ENCODE measurements at regions not wholly inside any gene's neighbourhood (a gene's known extent, or its start where the extent isn't known, plus 50 kb on each side); places are given as distances from the start of the nearest gene placed in this dataset.
"Not testable (repeated sequence)": the region's sequence is repeated elsewhere in the genome, so short reads cannot be mapped to it uniquely, and the experiment has no call there.

DNA sequence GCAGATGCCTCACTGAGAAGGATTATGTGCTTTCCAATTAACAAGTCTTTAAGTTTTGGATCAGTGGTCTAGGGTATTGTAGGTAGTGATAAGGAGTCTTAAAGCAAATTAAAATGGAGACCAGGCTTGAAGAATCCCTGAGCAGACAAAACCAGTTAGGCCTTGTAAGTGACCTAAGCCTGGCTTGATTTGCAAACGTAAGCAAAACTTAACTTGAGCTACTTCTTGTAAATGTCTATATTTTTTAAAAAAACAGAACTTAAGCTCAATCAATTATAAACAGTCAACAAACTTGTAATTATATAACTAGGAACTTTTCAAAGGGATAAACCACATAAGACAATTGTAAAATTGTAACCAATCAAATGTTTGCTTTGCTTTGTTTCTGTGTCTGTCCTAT lies 72.7 kb upstream of the NALF2 start:
- no peak for DNase-seq

GRCh38 chrX:69430785-69431184 lies 73.3 kb upstream of the NALF2 start:
- DNase-seq: no peak

- DNase-seq: no peak
These were observed 74.6 kb upstream of the NALF2 start for GRCh38 chrX:69429339-69430015.

- DNase-seq: no peak
These were observed 75.9 kb upstream of the NALF2 start for GRCh38 chrX:69428216-69428615.

DNA sequence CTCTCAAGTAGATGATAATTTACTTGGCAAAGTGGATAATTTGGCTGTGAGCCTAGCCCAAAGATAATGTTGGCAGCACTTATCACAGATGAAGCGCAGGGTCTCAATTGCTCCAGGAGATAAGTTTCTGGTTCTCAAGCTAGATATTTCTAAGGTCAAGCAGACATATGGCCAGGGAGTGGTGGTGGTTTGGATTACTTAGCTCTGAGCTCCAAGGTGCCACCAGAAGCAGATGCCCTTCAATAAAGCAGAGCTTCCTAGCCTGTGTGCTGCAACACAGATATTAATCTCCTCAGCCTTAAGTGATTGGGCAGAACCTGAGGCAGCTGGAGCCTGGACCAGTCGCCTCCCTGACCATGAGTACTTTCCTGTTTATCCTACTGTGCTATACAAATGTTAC lies 79.2 kb upstream of the NALF2 start:
- DNase-seq: no peak

- no peak for DNase-seq
These were observed 80.0 kb upstream of the NALF2 start for GRCh38 chrX:69424161-69424560.

DNA sequence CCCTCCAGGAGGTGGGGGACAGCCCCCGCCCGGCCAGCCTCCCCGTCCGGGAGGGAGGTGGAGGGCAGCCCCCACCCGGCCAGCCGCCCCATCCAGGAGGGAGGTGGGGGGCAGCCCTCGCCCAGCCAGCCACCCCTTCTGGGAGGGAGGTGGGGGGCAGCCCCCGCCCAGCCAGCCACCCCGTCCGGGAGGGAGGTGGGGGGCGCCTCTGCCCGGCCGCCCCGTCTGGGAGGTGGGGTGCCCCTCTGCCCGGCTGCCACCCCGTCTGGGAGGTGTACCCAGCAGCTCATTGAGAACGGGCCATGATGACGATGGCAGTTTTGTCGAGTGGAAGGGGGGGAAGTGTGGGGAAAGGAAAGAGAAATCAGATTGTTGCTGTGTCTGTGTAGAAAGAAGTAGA lies 81.9 kb upstream of the NALF2 start:
- not testable (repeated sequence) for DNase-seq

- DNase-seq: no peak
These were observed 88.4 kb upstream of the NALF2 start for GRCh38 chrX:69415698-69416097.

DNA sequence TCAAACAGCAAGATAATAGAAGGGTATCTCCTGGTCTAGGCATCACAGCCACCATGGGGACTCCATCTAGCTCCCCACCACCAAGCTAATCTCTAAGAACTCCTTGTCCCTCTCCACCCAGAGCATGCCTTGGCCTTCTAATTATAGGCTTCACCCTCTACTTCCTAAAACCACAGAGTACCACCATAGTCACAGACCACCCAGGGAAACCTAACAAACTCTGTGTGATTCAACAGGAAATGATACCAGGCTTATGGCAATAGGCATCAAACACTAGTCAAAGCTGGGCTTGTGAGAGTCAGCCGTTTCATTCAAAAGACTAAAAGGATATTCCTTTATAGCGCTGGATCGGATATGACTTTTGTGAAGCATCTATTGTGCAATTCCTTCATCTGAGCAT lies 91.5 kb upstream of the NALF2 start:
- DNase-seq: no peak

DNA sequence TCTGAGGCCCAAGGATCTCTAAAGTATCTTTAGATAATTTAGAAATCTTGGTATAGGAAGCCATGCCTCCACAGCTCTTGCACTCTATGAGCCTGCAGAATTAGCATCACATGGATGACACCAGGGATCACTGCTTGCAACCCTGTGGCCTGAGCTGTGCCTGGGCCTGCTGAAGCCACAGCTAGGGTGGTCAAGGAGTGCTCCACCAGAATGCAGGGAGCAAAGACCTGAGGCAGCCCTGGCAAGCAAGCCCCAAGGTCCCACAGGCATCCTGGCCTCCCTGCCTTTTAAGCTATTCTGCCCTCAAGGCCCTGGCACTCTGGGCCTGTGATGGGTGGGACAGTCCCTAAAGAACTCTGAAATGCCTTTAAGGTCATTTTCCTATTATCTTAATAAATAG lies 105.2 kb upstream of the NALF2 start:
- DNase-seq: no peak

GRCh38 chrX:69396916-69397315 lies 107.2 kb upstream of the NALF2 start:
- no peak for DNase-seq

GRCh38 chrX:69395306-69395705 lies 108.8 kb upstream of the NALF2 start:
- DNase-seq: no peak

DNA sequence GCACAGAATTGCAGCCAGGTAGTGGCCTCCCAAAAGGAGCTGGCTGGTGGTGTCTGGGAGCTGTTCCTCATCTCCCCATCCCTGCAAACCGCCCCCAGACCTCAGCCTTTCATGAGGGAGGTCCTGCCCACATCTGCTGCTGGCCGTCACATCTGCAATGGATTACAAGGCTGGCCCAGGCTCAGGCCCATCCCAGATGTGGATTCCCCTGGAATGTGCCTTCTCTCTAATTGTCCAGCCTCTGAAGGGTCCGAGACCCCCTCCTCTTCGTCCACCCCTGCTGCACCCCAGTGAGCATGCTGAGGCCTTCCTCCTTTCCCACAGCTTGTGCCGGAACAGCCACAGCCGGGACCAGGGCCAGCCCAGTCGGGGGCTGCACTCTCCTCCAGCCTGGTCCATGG lies 115.0 kb upstream of the NALF2 start:
- DNase-seq: no peak

DNA sequence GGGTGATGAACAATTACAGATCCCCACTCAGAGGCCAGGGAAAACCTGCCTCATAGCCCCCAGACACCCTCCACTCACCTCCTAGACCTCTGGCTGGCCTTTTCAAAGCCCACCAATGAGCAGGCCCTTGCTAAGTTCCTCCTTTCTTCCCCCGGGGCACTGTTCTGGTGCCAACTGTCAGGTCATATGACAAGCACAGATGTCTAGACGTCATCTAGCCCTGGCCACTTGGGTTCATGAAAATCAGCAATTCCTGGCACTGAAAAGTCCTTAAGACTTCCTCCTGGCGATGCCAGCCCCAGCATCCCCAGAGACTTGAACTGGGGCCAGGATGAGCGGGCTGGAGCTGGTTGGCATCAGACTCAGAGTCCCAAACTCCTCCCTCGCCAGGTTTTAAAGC lies 115.6 kb upstream of the NALF2 start:
- no peak for DNase-seq

DNA sequence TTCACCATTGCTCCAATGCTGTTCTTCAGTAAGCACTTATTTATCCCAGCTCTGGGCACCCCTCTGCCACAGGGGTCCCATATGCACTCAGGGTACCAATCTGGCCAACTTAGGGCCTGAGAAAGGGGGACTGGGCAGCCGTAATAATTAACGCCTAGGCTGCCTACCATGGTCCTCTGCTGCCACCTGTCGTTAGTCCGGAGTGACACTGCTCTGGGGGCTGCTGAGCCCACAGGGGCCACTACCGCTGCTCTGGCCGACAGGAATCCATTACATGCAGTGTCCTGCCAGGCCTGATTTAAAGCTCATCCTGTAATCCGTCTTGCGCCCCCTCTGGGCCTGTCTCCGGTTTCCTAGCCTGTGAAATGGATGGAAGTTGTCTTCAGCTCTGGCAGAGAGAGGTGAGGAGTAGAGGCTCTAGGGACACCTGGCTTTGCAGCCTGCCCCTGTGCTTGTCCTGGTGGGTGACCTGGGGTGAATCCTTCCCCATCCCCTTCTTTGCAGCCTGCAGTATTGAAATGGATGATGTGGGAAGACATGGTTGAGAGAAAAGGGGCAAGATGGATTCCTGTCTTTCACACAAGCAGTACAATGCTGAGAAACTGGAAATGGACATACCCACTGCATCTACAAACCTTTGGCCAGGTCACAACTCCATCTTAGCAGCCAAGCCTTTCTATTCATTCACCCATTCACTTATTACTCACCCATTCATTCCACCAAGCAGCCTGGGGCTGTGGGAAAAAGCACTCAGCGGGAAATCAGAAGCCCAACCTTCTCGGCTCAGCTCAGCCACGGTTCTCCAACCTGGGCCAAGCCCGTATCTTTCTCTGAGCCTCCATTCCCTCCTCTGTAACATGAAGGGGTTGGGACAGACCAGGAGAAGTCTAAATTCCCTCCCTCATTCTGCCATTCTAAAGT lies 116.3 kb upstream of the NALF2 start:
- no peak for DNase-seq

GRCh38 chrX:69386681-69387080 lies 117.4 kb upstream of the NALF2 start:
- DNase-seq: no peak

GRCh38 chrX:69379412-69379811 lies 124.7 kb upstream of the NALF2 start:
- DNase-seq: no peak

DNA sequence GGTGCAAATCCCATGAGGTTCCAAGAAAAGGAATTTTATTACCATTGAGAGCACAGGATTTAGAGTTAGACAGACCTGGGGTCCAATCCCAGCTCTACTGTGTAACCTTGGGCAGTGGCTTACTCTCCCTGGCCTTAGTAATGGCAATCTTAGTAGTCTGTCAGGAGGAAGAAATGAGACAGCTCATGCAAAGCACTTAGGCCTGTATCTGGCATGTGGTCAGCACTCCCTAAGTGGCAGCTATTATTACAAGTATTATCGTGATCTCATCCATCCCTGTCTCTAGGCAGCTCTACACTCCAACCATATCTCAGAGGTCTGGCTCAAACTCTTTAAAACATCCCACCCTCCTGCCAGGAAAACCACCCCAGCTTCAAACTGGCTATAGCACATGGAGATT lies 129.6 kb upstream of the NALF2 start:
- DNase-seq: no peak

DNA sequence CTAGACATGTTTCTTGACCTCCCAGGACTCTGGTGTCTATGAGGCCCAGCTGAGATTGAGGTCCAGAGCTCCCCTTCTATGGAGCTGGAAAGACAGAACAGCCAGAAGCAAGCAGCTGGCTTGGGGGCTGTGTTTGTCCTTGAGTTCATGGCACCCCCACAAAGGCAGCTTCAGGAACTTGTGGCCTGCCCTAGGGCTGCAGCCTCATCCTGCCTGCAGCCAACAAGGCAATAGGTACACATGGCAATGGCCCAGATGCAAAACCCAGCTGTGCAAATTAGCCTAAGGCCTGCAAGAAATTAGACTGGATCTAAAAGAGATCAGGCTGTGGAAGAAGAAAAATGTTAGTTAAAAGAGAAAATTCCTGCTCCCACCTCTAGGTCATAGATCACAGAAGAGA lies 131.7 kb upstream of the NALF2 start:
- DNase-seq: no peak

GRCh38 chrX:69371159-69371558 lies 133.0 kb upstream of the NALF2 start:
- no peak for DNase-seq

GRCh38 chrX:69369999-69370398 lies 134.1 kb upstream of the NALF2 start:
- DNase-seq: no peak

- DNase-seq: no peak
These were observed 137.9 kb upstream of the NALF2 start for GRCh38 chrX:69366183-69366582.

DNA sequence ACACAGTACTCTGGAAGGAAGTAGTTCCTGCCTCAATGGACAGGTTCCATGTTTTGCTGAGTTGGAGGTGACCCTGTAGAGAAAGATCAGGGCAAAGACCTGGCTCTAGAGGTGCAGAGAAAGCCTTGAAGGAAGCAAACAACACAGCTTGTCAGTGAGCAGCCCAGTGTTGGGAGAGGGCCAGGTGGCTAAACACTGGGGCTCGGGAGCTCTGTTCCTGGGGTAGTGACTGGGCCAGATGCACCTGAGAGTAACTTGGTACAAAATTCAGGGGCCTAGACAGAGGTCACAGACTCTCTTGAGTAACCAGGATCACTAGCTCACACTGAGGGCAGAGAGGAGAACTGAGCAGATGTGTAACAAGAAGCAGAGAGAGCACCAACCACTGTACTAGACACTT lies 138.4 kb upstream of the NALF2 start:
- DNase-seq: no peak

GRCh38 chrX:69365349-69365748 lies 138.8 kb upstream of the NALF2 start:
- DNase-seq: no peak

DNA sequence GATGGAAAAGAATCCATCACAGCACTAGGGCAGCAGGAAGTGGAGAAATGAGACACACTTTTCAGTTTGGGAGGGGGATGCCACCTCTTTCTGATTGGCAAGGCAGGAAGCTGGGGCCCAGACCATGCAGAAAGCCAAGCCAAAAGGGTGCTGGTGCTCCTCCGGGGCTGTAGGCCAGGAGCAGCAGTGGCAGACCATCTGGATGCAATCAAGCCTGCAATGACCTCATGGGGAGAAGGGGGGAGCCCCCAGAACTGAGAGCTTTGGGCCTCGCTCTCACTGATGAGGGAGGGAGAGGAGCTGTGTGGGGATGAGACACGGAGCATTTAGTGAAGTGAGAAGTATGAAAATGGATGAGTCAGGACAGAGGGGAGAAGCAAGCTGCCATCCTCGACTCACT lies 141.3 kb upstream of the NALF2 start:
- DNase-seq: no peak

All from DMS153 (cell line).